22Rv1 (cell line): ENCODE measurements at regions not wholly inside any gene's neighbourhood (a gene's known extent, or its start where the extent isn't known, plus 50 kb on each side); places are given as distances from the start of the nearest gene placed in this dataset.
"Not testable (repeated sequence)": the region's sequence is repeated elsewhere in the genome, so short reads cannot be mapped to it uniquely, and the experiment has no call there.

ENCODE experiments used
- H3K27ac ChIP-seq: fragments of 450-650 bp; 2 replicates; pipeline ENCODE4 v1.5.1; 2017
- ZFX ChIP-seq: fragments of 450-650 bp; IDR thresholded peaks from 2 replicates; pipeline ENCODE4 v1.6.1; 2017; ENCODE audit warnings: antibody characterized with exemption, borderline replicate concordance
- TF ChIP-seq, protein P1 (sequence below): fragments of 450-650 bp; IDR thresholded peaks from 2 replicates; pipeline ENCODE4 v1.5.1; 2017; ENCODE audit warnings: mild to moderate bottlenecking

DNA sequence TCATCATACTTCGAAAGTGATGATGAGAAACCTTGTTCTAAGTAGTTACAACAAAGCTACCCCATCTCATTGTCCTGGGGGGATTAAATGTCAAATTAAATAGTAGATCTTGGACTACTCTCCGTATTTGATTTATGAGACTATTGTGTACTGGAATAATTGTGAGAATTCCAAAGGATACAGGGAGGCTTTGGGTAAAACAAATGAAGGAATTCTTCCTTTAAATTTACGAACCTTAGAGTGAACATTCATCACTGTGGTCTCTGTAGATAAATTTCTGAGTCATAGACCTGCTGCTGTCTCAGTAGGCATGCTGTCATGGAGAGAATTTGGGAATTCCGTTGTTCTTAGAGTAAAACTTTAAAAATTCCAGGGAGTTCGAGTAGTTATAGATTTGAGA is 836.2 kb downstream of the DNAH5 start:
- H3K27ac ChIP-seq = no peak overlapping the region
- TF ChIP-seq, protein P1, sequence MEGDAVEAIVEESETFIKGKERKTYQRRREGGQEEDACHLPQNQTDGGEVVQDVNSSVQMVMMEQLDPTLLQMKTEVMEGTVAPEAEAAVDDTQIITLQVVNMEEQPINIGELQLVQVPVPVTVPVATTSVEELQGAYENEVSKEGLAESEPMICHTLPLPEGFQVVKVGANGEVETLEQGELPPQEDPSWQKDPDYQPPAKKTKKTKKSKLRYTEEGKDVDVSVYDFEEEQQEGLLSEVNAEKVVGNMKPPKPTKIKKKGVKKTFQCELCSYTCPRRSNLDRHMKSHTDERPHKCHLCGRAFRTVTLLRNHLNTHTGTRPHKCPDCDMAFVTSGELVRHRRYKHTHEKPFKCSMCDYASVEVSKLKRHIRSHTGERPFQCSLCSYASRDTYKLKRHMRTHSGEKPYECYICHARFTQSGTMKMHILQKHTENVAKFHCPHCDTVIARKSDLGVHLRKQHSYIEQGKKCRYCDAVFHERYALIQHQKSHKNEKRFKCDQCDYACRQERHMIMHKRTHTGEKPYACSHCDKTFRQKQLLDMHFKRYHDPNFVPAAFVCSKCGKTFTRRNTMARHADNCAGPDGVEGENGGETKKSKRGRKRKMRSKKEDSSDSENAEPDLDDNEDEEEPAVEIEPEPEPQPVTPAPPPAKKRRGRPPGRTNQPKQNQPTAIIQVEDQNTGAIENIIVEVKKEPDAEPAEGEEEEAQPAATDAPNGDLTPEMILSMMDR = no peak
- TF ChIP-seq ZFX = no peak

DNA sequence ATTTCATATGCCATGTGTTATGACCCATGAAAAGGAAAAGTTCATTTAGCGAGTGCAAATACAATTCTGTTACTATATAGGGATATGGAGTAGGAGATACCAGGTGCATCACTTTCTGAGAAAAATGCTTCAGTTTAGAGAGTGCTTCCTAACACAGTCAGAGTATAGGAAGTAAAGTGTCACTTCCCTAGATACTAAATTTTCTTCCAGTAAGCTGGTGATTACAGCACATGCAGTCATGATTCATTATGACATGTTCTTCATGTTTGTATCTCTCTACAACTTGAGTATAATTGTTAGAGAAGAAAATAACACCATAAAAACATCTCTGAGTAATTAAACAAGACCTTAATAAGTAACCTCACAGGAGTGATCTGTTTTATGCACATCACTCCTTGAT is 837.0 kb downstream of the DNAH5 start:
- TF ChIP-seq ZFX = no peak
- TF ChIP-seq, protein P1 = no peak

DNA sequence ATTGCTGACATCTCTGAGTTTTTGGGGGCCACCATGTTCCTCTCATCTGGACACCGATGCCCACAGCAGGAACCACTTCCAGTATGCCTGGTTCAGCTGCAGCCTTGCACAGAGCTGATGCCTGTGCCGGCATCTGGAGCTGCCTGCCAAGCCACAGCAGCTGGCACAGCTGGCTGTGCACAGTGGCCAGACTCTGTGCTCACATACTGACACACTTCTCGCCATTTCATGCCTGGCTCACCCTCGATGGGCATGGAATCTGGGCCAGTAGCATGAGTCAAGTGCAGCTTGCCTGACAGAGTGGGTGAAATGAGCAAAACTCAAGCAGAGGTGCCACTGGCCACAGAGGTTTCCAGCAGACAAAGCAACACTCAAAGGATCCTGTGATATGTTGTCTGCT is 863.4 kb downstream of the DNAH5 start:
- H3K27ac ChIP-seq = no peak overlapping the region
- TF ChIP-seq ZFX = no peak
- TF ChIP-seq, protein P1 = no peak

More for the DNA sequence above, 837.0 kb downstream of the DNAH5 start:
- no peak overlapping the region for H3K27ac ChIP-seq

DNA sequence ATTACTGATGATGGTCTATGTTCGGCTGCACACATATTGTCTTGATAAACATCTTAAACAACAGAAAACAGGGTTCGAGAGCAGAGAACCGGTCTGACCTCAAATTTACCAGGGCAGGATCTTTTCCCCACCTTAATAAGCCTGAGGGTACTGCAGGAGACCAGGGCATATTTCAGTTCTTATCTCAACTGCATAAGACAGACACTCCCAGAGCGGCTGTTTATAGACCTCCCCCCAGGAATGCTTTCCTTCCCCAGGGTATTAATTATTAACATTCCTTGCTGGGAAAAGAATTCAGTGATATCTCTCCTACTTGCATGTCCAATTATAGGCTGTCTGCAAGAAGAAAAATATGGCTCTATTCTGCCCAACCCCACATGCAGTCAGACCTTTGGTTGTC is 871.6 kb downstream of the DNAH5 start:
- H3K27ac ChIP-seq = not testable (repeated sequence)

DNA sequence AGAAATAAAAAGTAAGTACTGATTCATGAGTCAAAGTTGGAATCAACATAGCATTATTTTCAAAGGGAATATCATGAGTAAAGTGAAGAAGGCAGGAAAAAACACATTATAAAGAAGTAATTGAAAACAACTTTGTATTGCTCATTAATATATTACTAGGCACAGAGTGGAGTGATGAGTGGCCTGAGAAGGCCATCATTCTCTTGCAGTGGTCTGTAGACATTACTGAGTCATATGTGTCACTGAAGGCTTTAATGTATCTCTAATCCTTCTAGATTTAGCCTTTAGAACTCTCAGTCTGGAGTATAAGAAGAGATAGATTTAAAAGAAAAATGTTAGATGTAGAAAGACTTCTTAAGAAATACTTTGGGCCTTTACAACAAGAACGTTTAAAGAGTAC is 881.4 kb downstream of the DNAH5 start:
- TF ChIP-seq, protein P1 = no peak
- TF ChIP-seq ZFX = no peak
- H3K27ac ChIP-seq = no peak overlapping the region

DNA sequence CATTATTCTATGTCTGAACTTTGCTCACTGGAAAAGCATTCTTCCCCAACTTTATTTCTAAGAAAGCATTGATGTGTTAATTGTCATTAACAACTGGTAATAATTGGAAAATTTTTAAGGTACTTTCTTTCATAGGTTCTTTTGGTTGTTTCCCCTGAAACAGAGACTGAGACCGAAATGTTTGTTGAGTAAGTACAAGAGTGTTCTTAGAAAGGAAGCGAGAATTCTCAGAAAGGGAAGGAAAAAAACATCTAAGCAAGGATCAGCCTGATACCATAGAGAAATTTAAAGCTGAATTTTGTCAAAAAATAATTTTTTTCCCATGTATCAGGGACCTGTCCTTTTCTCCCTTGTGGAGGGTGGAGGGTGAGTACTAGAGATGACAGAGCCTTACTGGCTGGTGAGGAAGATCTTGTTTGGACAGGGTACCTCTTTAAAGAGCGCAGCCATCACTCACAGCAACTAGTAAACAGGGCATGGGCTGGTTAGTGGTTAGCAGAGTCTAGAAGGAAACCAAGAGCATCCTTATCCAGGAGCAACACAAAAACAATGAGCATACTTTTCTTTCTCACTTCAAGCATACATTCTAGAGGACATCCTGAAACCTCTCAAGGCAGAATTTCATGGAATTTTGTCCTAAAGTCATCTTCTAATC is 898.5 kb downstream of the DNAH5 start:
- H3K27ac ChIP-seq = no peak overlapping the region
- TF ChIP-seq, protein P1 = no peak

DNA sequence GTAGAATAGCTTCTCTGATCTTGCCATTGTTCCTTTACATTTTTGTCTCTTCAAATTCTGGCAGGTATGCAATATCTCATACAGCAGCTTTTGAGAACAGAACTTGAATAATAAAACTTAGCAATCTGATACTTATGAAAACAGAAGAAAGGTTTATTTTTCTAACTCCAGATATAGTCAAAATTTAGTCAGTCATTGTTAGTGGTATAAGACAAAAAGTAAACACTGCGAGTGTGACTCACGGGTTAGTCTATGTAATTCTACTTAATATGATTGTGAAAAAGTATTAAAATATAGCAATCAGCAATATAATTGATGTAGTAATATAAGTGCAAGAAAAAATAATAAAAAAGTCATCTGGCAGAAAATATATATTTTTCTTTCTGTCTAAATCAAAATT is 910.4 kb downstream of the DNAH5 start:
- no peak for TF ChIP-seq ZFX
- TF ChIP-seq, protein P1 = no peak
- H3K27ac ChIP-seq = no peak overlapping the region

DNA sequence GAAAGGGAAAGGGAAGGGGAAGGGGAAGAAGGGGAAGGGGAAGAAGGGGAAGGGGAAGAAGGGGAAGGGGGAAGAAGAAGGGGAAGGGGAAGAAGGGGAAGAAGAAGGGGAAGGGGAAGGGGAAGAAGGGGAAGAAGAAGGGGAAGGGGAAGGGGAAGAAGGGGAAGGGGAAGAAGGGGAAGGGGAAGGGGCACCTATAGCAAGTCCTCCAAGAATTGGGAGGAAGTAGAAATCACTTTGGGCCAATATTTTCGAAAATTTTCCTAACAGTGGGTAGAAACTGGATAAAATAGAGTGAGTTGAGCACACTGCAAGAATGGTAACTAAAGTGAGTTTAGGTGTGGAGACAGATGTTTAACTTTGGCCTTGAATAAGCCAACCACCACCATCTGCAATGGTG is 915.3 kb downstream of the DNAH5 start:
- TF ChIP-seq, protein P1 = no peak
- TF ChIP-seq ZFX = no peak

More for the DNA sequence above, 915.3 kb downstream of the DNAH5 start:
- H3K27ac ChIP-seq = no peak overlapping the region
